HL-60 (cell line): ENCODE measurements at regions not wholly inside any gene's neighbourhood (a gene's known extent, or its start where the extent isn't known, plus 50 kb on each side); places are given as distances from the start of the nearest gene placed in this dataset.

Source experiments
- DNase-seq, 2 experiments: peaks; one replicate each; pipeline ENCODE4 v3.0.0-alpha.2; 2010 to 2020; ENCODE audit warnings: low read depth in 1 of 2, low spot score in 1 of 2
- H3K27ac ChIP-seq: fragments of 250-450 bp; sonication (Bioruptor Pico); replicated peaks from 2 replicates; pipeline ENCODE4 v1.5.1; 2020; ENCODE audit warnings: mild to moderate bottlenecking, moderate library complexity
- H3K27me3 ChIP-seq: fragments of 250-450 bp; sonication (Bioruptor Pico); 2 replicates; pipeline ENCODE4 v1.5.1; 2021; ENCODE audit warnings: mild to moderate bottlenecking, moderate library complexity; ENCODE audit not compliant: insufficient read depth, poor library complexity, severe bottlenecking
- H3K4me3 ChIP-seq: replicated peaks from 2 replicates; pipeline ENCODE4 v1.5.1; 2011; ENCODE audit warnings: mild to moderate bottlenecking, control low read depth, low read length; ENCODE audit not compliant: insufficient read depth
- CTCF ChIP-seq: IDR thresholded peaks from one replicate; pipeline ENCODE4 v1.5.1; 2011; ENCODE audit warnings: low read length, control low read depth, inconsistent platforms; ENCODE audit not compliant: insufficient read depth
- GABPA ChIP-seq: IDR thresholded peaks from 2 replicates; pipeline ENCODE4 v1.6.1; 2012; ENCODE audit warnings: low read depth
- POLR2AphosphoS5 ChIP-seq: IDR thresholded peaks from 2 replicates; pipeline ENCODE4 v1.6.1; 2012; ENCODE audit warnings: low read depth
- REST ChIP-seq: IDR thresholded peaks from 2 replicates; pipeline ENCODE4 v1.6.1; 2012; ENCODE audit warnings: low read depth; ENCODE audit not compliant: insufficient replicate concordance
- SPI1 ChIP-seq: IDR thresholded peaks from 2 replicates; pipeline ENCODE4 v1.6.1; 2012; ENCODE audit warnings: low read depth, mild to moderate bottlenecking, borderline replicate concordance

DNA sequence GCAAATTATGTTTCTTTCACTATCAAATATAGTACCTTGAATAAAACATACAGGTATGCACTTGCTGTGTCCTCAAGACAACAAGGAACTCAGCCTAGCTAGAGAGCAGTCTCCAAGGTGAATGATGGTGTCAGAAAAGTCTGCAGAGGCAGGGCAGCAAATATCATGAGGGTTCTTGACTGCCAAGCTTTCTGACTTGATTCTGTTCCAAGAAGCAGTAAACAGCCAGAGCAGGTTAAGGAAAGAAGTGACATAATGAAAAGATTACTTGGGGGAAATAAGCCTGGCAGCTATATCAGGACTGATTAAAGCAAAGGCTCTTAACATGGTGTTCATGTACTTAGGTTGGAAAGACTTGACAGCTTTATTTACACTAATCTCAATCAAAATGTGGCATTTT lies 192.2 kb upstream of the GADL1 start:
- no peak for DNase-seq
- Histone ChIP-seq H3K4me3 (no peak overlapping the region), H3K27ac (no peak overlapping the region), H3K27me3 (peaks cover 5% of the 10 kb centered on the region)
- no peak for TF ChIP-seq SPI1
- TF ChIP-seq GABPA, result no peak
- no peak for TF ChIP-seq POLR2AphosphoS5
- no peak for TF ChIP-seq CTCF
- no peak for TF ChIP-seq REST

- DNase-seq, result no peak
- TF ChIP-seq POLR2AphosphoS5 (no peak), SPI1 (no peak), REST (no peak), CTCF (no peak), GABPA (no peak)
- no peaks in the 10 kb centered on the region for H3K27me3 ChIP-seq
Measured at GRCh38 chr3:31091748-31092147, 197.3 kb upstream of the GADL1 start.

GRCh38 chr3:31092748-31093589 lies 198.5 kb upstream of the GADL1 start:
- DNase-seq, result no peak
- Histone ChIP-seq H3K4me3 (no peak overlapping the region), H3K27me3 (no peaks in the 10 kb centered on the region), H3K27ac (no peak overlapping the region)
- TF ChIP-seq REST, result no peak
- TF ChIP-seq GABPA, result no peak
- no peak for TF ChIP-seq POLR2AphosphoS5
- TF ChIP-seq SPI1, result no peak
- TF ChIP-seq CTCF, result no peak

More at GRCh38 chr3:31091748-31092147, 197.3 kb upstream of the GADL1 start:
- H3K4me3 ChIP-seq, result no peak overlapping the region
- no peak overlapping the region for H3K27ac ChIP-seq
